Islet of Langerhans (tissue), 1 donor: ENCODE measurements at regions not wholly inside any gene's neighbourhood (a gene's known extent, or its start where the extent isn't known, plus 50 kb on each side); places are given as distances from the start of the nearest gene placed in this dataset.
"Not testable (repeated sequence)": the region's sequence is repeated elsewhere in the genome, so short reads cannot be mapped to it uniquely, and the experiment has no call there.

Experiments
- FAIRE-seq: peaks from one replicate; lab custom pipeline; 2011; peaks lifted over from hg19 to GRCh38; lab: Jason Lieb, UNC

- no peak for FAIRE-seq
Measured at GRCh38 chr13:62473190-62473943, 1057.7 kb upstream of the PCDH20 start.

GRCh38 chr13:62453761-62454160 lies 1038.1 kb upstream of the PCDH20 start:
- FAIRE-seq = no peak

GRCh38 chr13:62450759-62451158 lies 1035.1 kb upstream of the PCDH20 start:
- FAIRE-seq = no peak

- FAIRE-seq = not testable (repeated sequence)
Measured at GRCh38 chr13:62447771-62448382, 1032.2 kb upstream of the PCDH20 start.

GRCh38 chr13:62444805-62445204 lies 1029.2 kb upstream of the PCDH20 start:
- FAIRE-seq = no peak

- FAIRE-seq = no peak
Measured at GRCh38 chr13:62434081-62434480, 1018.4 kb upstream of the PCDH20 start.

- no peak for FAIRE-seq
Measured at GRCh38 chr13:62433660-62434059, 1018.0 kb upstream of the PCDH20 start.

- FAIRE-seq = no peak
Measured at GRCh38 chr13:62432906-62433305, 1017.3 kb upstream of the PCDH20 start.

GRCh38 chr13:62432295-62432694 lies 1016.6 kb upstream of the PCDH20 start:
- no peak for FAIRE-seq

GRCh38 chr13:62431852-62432251 lies 1016.2 kb upstream of the PCDH20 start:
- FAIRE-seq = no peak

- no peak for FAIRE-seq
Measured at GRCh38 chr13:62418872-62419271, 1003.2 kb upstream of the PCDH20 start.

GRCh38 chr13:62418376-62418775 lies 1002.7 kb upstream of the PCDH20 start:
- FAIRE-seq = no peak

GRCh38 chr13:62407871-62408270 lies 992.2 kb upstream of the PCDH20 start:
- no peak for FAIRE-seq

GRCh38 chr13:62388515-62388914 lies 972.9 kb upstream of the PCDH20 start:
- no peak for FAIRE-seq

GRCh38 chr13:62387647-62388046 lies 972.0 kb upstream of the PCDH20 start:
- FAIRE-seq = peak; percentile 5

- FAIRE-seq = not testable (repeated sequence)
Measured at GRCh38 chr13:62379241-62379640, 963.6 kb upstream of the PCDH20 start.

GRCh38 chr13:62377838-62378237 lies 962.2 kb upstream of the PCDH20 start:
- no peak for FAIRE-seq

- no peak for FAIRE-seq
Measured at GRCh38 chr13:62375653-62376052, 960.0 kb upstream of the PCDH20 start.

GRCh38 chr13:62371737-62372136 lies 956.1 kb upstream of the PCDH20 start:
- peak; percentile 75 for FAIRE-seq

- not testable (repeated sequence) for FAIRE-seq
Measured at GRCh38 chr13:62367971-62368370, 952.3 kb upstream of the PCDH20 start.

GRCh38 chr13:62360609-62361008 lies 945.0 kb upstream of the PCDH20 start:
- no peak for FAIRE-seq

- FAIRE-seq = no peak
Measured at GRCh38 chr13:62358646-62358932, 942.9 kb upstream of the PCDH20 start.

GRCh38 chr13:62357887-62358645 lies 942.4 kb upstream of the PCDH20 start:
- FAIRE-seq = no peak

GRCh38 chr13:62356977-62357376 lies 941.3 kb upstream of the PCDH20 start:
- no peak for FAIRE-seq
